Stimulated activated CD4-positive, alpha-beta T cell treated with anti-CD3 and anti-CD28 coated beads, Interleukin-1b, Interleukin-23, amount 100 ng/mL, for 1 hour (primary cell): ENCODE measurements at regions not wholly inside any gene's neighbourhood (a gene's known extent, or its start where the extent isn't known, plus 50 kb on each side); places are given as distances from the start of the nearest gene placed in this dataset.

Experiments
- DNase-seq, 2 donors: peaks; one replicate each; pipeline ENCODE4 v3.0.0-alpha.2; 2020; ENCODE audit warnings: low read depth in 2 of 2

- DNase-seq = no peak
These were observed 99.9 kb upstream of the PAX6 start for GRCh38 chr11:31910950-31911576.

- DNase-seq = no peak
These were observed 92.3 kb upstream of the PAX6 start for GRCh38 chr11:31903225-31904074.

- DNase-seq = no peak
These were observed 91.6 kb upstream of the PAX6 start for GRCh38 chr11:31902706-31903105.

GRCh38 chr11:31895926-31896325, 84.8 kb upstream of the PAX6 start:
- no peak for DNase-seq

- DNase-seq = no peak
These were observed 76.1 kb upstream of the PAX6 start for GRCh38 chr11:31887180-31887579.

- no peak for DNase-seq
These were observed 73.0 kb upstream of the PAX6 start for GRCh38 chr11:31884080-31884479.

- no peak for DNase-seq
These were observed 72.3 kb upstream of the PAX6 start for GRCh38 chr11:31883435-31883834.

GRCh38 chr11:31882951-31883392, 71.8 kb upstream of the PAX6 start:
- DNase-seq = no peak

GRCh38 chr11:31881825-31882224, 70.7 kb upstream of the PAX6 start:
- no peak for DNase-seq

- DNase-seq = no peak
These were observed 68.6 kb upstream of the PAX6 start for GRCh38 chr11:31879681-31880080.

GRCh38 chr11:31877863-31878262, 66.7 kb upstream of the PAX6 start:
- DNase-seq = no peak

GRCh38 chr11:31877083-31877482, 66.0 kb upstream of the PAX6 start:
- no peak for DNase-seq

- DNase-seq = no peak
These were observed 64.9 kb upstream of the PAX6 start for GRCh38 chr11:31875866-31876560.

- no peak for DNase-seq
These were observed 63.6 kb upstream of the PAX6 start for GRCh38 chr11:31874631-31875191.

GRCh38 chr11:31873124-31873523, 62.0 kb upstream of the PAX6 start:
- no peak for DNase-seq

GRCh38 chr11:31872076-31872443, 60.9 kb upstream of the PAX6 start:
- DNase-seq = no peak

- no peak for DNase-seq
These were observed 60.4 kb upstream of the PAX6 start for GRCh38 chr11:31871310-31872075.

- DNase-seq = no peak
These were observed 59.6 kb upstream of the PAX6 start for GRCh38 chr11:31870609-31871309.

- DNase-seq = no peak
These were observed 58.9 kb upstream of the PAX6 start for GRCh38 chr11:31869986-31870385.

GRCh38 chr11:31865606-31866300, 54.6 kb upstream of the PAX6 start:
- no peak for DNase-seq
